ENCODE measurements at regions not wholly inside any gene's neighbourhood (a gene's known extent, or its start where the extent isn't known, plus 50 kb on each side); places are given as distances from the start of the nearest gene placed in this dataset.
A peak's percentile ranks its signal among the peaks of the same experiment; 100 is the strongest.
"Not testable (repeated sequence)": the region's sequence is repeated elsewhere in the genome, so short reads cannot be mapped to it uniquely, and the experiment has no call there.

- no peak for DNase-seq
- no peaks in the 10 kb centered on the region for H3K36me3 ChIP-seq (replicated peaks; ENCODE audit: control insufficient read depth, insufficient read depth, low read length)
- H3K27me3 ChIP-seq (ENCODE audit: control insufficient read depth, insufficient read depth, low read length), result no peaks in the 10 kb centered on the region
- H3K4me3 ChIP-seq (ENCODE audit: insufficient read depth, low read depth, low read length), result no peak overlapping the region
These were observed 101.6 kb upstream of the SP4 start for GRCh38 chr7:21326241-21326640.

GRCh38 chr7:21326921-21327320 lies 101.0 kb upstream of the SP4 start:
- H3K4me3 ChIP-seq (ENCODE audit: insufficient read depth, low read depth, low read length), result no peak overlapping the region
- DNase-seq, result no peak

GRCh38 chr7:21327422-21328409 lies 100.2 kb upstream of the SP4 start:
- no peak for DNase-seq
- Histone ChIP-seq H3K27me3 (ENCODE audit: control insufficient read depth, insufficient read depth, low read length) (no peaks in the 10 kb centered on the region), H3K36me3 (replicated peaks; ENCODE audit: control insufficient read depth, insufficient read depth, low read length) (no peaks in the 10 kb centered on the region)

More at GRCh38 chr7:21326921-21327320, 101.0 kb upstream of the SP4 start:
- no peaks in the 10 kb centered on the region for H3K27me3 ChIP-seq (ENCODE audit: control insufficient read depth, insufficient read depth, low read length)
- no peaks in the 10 kb centered on the region for H3K36me3 ChIP-seq (replicated peaks; ENCODE audit: control insufficient read depth, insufficient read depth, low read length)

GRCh38 chr7:21330462-21331178 lies 97.3 kb upstream of the SP4 start:
- peak; percentile 13 for DNase-seq
- no peaks in the 10 kb centered on the region for H3K36me3 ChIP-seq (replicated peaks; ENCODE audit: control insufficient read depth, insufficient read depth, low read length)
- H3K4me3 ChIP-seq (ENCODE audit: insufficient read depth, low read depth, low read length), result no peak overlapping the region
- H3K27me3 ChIP-seq (ENCODE audit: control insufficient read depth, insufficient read depth, low read length), result no peaks in the 10 kb centered on the region

More at GRCh38 chr7:21327422-21328409, 100.2 kb upstream of the SP4 start:
- no peak overlapping the region for H3K4me3 ChIP-seq (ENCODE audit: insufficient read depth, low read depth, low read length)

- Histone ChIP-seq H3K36me3 (replicated peaks; ENCODE audit: control insufficient read depth, insufficient read depth, low read length) (no peaks in the 10 kb centered on the region), H3K4me3 (ENCODE audit: insufficient read depth, low read depth, low read length) (no peak overlapping the region), H3K27me3 (ENCODE audit: control insufficient read depth, insufficient read depth, low read length) (no peaks in the 10 kb centered on the region)
- DNase-seq, result no peak
These were observed 93.0 kb upstream of the SP4 start for GRCh38 chr7:21334906-21335305.

- no peaks in the 10 kb centered on the region for H3K36me3 ChIP-seq (replicated peaks; ENCODE audit: control insufficient read depth, insufficient read depth, low read length)
- no peak overlapping the region for H3K4me3 ChIP-seq (ENCODE audit: insufficient read depth, low read depth, low read length)
- no peaks in the 10 kb centered on the region for H3K27me3 ChIP-seq (ENCODE audit: control insufficient read depth, insufficient read depth, low read length)
- DNase-seq, result no peak
These were observed 91.1 kb upstream of the SP4 start for GRCh38 chr7:21336743-21337142.

- Histone ChIP-seq H3K27me3 (ENCODE audit: control insufficient read depth, insufficient read depth, low read length) (no peaks in the 10 kb centered on the region), H3K36me3 (replicated peaks; ENCODE audit: control insufficient read depth, insufficient read depth, low read length) (no peaks in the 10 kb centered on the region), H3K4me3 (ENCODE audit: insufficient read depth, low read depth, low read length) (no peak overlapping the region)
- DNase-seq, result no peak
These were observed 89.1 kb upstream of the SP4 start for GRCh38 chr7:21338728-21339164.

GRCh38 chr7:21344900-21345299 lies 83.0 kb upstream of the SP4 start:
- not testable (repeated sequence) for H3K36me3 ChIP-seq (replicated peaks; ENCODE audit: control insufficient read depth, insufficient read depth, low read length); H3K4me3 ChIP-seq (ENCODE audit: insufficient read depth, low read depth, low read length); DNase-seq; H3K27me3 ChIP-seq (ENCODE audit: control insufficient read depth, insufficient read depth, low read length)

- Histone ChIP-seq H3K27me3 (ENCODE audit: control insufficient read depth, insufficient read depth, low read length) (no peaks in the 10 kb centered on the region), H3K36me3 (replicated peaks; ENCODE audit: control insufficient read depth, insufficient read depth, low read length) (no peaks in the 10 kb centered on the region), H3K4me3 (ENCODE audit: insufficient read depth, low read depth, low read length) (no peak overlapping the region)
- DNase-seq, result no peak
These were observed 82.5 kb upstream of the SP4 start for GRCh38 chr7:21345361-21345760.

GRCh38 chr7:21346297-21346696 lies 81.6 kb upstream of the SP4 start:
- Histone ChIP-seq H3K4me3 (ENCODE audit: insufficient read depth, low read depth, low read length) (no peak overlapping the region), H3K36me3 (replicated peaks; ENCODE audit: control insufficient read depth, insufficient read depth, low read length) (no peaks in the 10 kb centered on the region), H3K27me3 (ENCODE audit: control insufficient read depth, insufficient read depth, low read length) (no peaks in the 10 kb centered on the region)
- DNase-seq, result no peak

- no peak for DNase-seq
- H3K4me3 ChIP-seq (ENCODE audit: insufficient read depth, low read depth, low read length), result no peak overlapping the region
These were observed 75.1 kb upstream of the SP4 start for GRCh38 chr7:21352540-21353387.

GRCh38 chr7:21353388-21353780 lies 74.5 kb upstream of the SP4 start:
- no peaks in the 10 kb centered on the region for H3K36me3 ChIP-seq (replicated peaks; ENCODE audit: control insufficient read depth, insufficient read depth, low read length)
- H3K4me3 ChIP-seq (ENCODE audit: insufficient read depth, low read depth, low read length), result no peak overlapping the region
- no peak for DNase-seq
- no peaks in the 10 kb centered on the region for H3K27me3 ChIP-seq (ENCODE audit: control insufficient read depth, insufficient read depth, low read length)

More at GRCh38 chr7:21352540-21353387, 75.1 kb upstream of the SP4 start:
- Histone ChIP-seq H3K36me3 (replicated peaks; ENCODE audit: control insufficient read depth, insufficient read depth, low read length) (no peaks in the 10 kb centered on the region), H3K27me3 (ENCODE audit: control insufficient read depth, insufficient read depth, low read length) (no peaks in the 10 kb centered on the region)

GRCh38 chr7:21354284-21354683 lies 73.6 kb upstream of the SP4 start:
- Histone ChIP-seq H3K4me3 (ENCODE audit: insufficient read depth, low read depth, low read length) (no peak overlapping the region), H3K36me3 (replicated peaks; ENCODE audit: control insufficient read depth, insufficient read depth, low read length) (no peaks in the 10 kb centered on the region), H3K27me3 (ENCODE audit: control insufficient read depth, insufficient read depth, low read length) (no peaks in the 10 kb centered on the region)
- no peak for DNase-seq

- Histone ChIP-seq H3K36me3 (replicated peaks; ENCODE audit: control insufficient read depth, insufficient read depth, low read length) (no peaks in the 10 kb centered on the region), H3K4me3 (ENCODE audit: insufficient read depth, low read depth, low read length) (no peak overlapping the region), H3K27me3 (ENCODE audit: control insufficient read depth, insufficient read depth, low read length) (no peaks in the 10 kb centered on the region)
- DNase-seq, result no peak
These were observed 72.4 kb upstream of the SP4 start for GRCh38 chr7:21355406-21355874.
